SK-N-SH treated with all-trans-retinoic acid at 6 μM for 48 hours (cell line): ENCODE measurements at regions not wholly inside any gene's neighbourhood (a gene's known extent, or its start where the extent isn't known, plus 50 kb on each side); places are given as distances from the start of the nearest gene placed in this dataset.

Experiments
- GLIS3 ChIP-seq: fragments of 250-450 bp; sonication (Bioruptor Pico); IDR thresholded peaks from 2 replicates; pipeline ENCODE4 v1.5.0; 2020; ENCODE audit warnings: mild to moderate bottlenecking, moderate library complexity
- ZFP30 ChIP-seq: fragments of 450-650 bp; formaldehyde crosslinking; IDR thresholded peaks from 2 replicates; pipeline ENCODE4 v1.5.0; 2022; ENCODE audit warnings: mild to moderate bottlenecking, moderate library complexity

- no peak for TF ChIP-seq ZFP30 (CRISPR knock-in tag)
- TF ChIP-seq GLIS3 (CRISPR knock-in tag) = no peak
Observed at GRCh38 chr10:128627811-128628210, 501.6 kb upstream of the MKI67 start.
